Prostate gland (tissue), 2 donors: ENCODE measurements at regions not wholly inside any gene's neighbourhood (a gene's known extent, or its start where the extent isn't known, plus 50 kb on each side); places are given as distances from the start of the nearest gene placed in this dataset.

Experiments
- CTCF ChIP-seq, 4 experiments: fragments of 200-600 bp in 2 of 4; fragments of 450-650 bp in 2 of 4; sonication (generic) in 2 of 4; IDR thresholded peaks; 1 replicate in 3 of 4; 2 replicates in 1 of 4; pipeline ENCODE4 v1.5.1; 2016 to 2019; ENCODE audit warnings: antibody characterized with exemption in 4 of 4, mild to moderate bottlenecking in 2 of 4, moderate library complexity in 2 of 4
- POLR2AphosphoS5 ChIP-seq: sonication (generic); formaldehyde crosslinking; IDR thresholded peaks from one replicate; pipeline ENCODE4 v1.6.1; 2017; ENCODE audit warnings: antibody characterized with exemption

- no peak for TF ChIP-seq POLR2AphosphoS5
- TF ChIP-seq CTCF (IDR thresholded peaks at IDR 0.05), result no peak
Observed at GRCh38 chr18:43886341-43886740, 609.1 kb upstream of the SYT4 start.
